NOMO-1 treated with DMSO at 0.1 percent for 48 hours (cell line): ENCODE measurements at regions not wholly inside any gene's neighbourhood (a gene's known extent, or its start where the extent isn't known, plus 50 kb on each side); places are given as distances from the start of the nearest gene placed in this dataset.

ENCODE experiments used
- DNase-seq: peaks from one replicate; lab custom pipeline; 2025; ENCODE audit not compliant: unreplicated experiment; lab: John Stamatoyannopoulos, UW

DNA sequence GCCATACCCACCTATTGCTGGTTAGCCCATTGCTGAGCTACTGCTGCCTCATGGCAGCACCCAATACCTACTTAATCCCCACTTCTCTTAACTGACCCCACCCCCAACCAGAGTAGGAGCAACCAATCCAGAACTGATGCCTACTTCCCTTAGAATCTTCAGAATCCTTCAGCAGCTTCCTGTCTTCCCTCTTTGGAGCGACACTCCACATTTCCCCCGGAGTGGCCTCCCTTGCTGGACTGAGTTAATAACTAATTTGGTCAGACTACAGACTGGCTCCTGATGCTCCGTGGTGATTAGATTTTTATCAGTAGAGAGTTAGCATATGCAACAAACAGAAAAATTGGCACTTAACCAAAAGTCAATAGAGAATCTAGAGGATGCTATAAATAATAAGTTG is 51.2 kb upstream of the UBR2 start:
- DNase-seq = no peak

DNA sequence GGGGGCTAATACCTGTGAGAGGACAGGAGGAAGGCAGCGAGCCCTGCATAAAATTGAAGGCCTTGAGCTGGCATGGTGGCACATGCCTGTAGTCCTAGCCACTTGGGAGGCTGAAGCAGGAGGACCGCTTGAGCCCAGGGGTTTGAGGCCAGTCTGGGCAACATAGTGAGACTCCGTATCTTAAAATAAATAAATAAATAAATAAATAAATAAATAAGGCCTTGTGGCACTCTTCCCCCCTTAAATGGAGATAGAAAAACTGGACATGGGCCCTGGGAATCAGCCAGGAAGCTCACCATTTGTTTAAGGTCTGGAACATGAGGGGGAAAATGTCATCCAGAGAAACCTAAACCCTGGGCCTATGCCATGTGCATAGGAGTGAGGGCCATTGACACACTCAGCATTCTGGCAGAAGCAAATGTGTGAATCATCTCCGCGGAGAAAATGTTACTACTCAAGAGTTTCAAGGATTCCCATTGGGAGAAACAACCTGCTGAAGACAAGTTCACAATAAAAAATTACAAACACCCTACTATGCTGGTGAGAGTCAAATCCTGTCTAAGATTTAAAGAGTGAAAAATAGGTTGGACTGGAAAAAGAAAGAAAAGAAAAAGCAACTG is 51.9 kb upstream of the UBR2 start:
- DNase-seq = no peak

DNA sequence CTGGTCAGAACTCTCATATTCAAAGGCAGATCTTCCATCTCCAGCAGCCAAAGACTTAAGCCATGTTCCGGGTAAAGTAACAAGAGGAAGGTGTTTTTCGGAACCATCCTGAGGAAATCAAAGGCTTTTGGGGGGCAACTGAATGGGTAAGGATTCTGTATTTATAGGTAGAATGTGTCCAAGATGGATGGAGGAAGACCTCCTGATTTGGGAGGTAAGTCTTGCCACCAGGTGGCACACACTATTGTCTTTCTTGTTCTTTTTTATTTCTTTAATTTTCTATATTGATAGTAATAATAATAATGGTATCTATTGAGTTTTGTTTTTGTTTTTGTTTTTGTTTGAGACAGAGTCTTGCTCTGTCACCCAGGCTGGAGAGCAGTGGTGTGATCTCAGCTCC is 53.0 kb upstream of the UBR2 start:
- DNase-seq = no peak

DNA sequence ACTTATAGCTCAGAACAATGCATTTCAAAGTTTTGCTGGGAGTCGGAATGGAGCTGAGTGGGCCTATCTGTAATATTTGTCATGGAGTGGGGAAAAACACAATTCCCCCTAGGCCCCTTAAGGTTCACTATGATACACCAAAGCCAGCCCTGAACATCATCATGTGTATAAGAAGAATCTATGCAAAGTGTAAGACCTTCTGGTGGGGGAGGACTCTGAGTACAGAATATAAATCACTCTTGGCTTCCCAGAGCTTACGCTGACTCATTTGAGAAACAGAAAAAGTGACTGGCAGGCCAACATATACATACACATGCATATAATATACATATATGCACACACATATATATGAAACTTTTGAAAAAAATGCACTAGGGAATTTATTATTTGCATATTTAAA is 54.1 kb upstream of the UBR2 start:
- no peak for DNase-seq

DNA sequence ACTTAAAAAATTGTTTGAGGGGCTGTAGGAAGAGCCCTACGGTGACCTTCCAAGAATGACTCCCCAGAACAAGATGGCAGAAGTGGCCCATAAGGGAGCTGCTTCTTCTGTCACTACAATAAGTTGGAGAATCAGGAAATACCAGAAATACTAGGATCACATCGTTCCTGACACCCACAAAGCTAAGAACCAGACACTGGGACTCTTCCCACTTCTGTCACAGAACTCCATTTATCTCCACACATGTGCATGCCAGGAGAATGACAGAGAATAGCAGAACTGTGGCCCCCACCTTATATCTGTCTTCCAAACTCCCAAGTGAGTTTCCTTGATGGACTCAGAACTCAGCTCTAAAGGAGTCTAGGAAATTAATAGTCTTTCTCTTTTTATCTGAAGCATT is 54.6 kb upstream of the UBR2 start:
- no peak for DNase-seq

DNA sequence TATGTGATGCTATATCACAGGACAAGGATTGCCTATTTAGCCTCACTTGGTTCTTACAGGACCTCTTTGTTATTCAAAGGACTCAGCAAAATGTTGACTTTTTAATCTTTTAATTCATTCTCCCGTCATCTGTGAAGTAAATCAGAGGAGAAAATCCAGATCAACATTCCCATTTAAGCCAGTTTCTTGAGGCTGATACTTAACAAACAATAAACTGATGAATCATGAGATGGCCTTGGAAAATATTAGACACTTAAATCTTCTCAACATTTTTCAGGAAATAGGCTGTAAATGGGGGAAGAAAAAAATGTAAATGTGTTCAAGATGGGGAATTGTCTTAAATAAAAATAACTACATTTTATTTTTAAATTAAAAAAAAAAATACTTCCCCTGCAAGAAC is 55.9 kb upstream of the UBR2 start:
- no peak for DNase-seq

DNA sequence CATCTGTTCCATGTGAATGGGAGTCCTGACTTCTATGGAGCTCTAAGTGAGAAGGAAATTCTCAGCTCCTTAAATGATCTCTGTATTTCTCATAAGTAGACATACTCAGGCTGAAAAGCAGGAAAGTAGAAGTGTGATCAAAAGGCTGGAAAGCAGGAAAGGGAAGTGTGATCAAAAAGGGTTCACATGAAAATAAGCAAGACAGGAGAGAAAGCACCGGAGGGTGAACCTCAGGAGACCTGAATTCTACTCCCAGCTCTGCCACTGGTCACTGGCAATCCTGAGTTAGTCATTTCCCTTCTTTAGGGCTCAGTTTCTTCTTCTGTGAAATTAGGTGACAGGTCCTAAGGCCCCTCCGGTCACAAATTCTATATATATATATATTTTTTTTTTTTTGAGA is 55.5 kb upstream of the TRERF1 start:
- DNase-seq = no peak

DNA sequence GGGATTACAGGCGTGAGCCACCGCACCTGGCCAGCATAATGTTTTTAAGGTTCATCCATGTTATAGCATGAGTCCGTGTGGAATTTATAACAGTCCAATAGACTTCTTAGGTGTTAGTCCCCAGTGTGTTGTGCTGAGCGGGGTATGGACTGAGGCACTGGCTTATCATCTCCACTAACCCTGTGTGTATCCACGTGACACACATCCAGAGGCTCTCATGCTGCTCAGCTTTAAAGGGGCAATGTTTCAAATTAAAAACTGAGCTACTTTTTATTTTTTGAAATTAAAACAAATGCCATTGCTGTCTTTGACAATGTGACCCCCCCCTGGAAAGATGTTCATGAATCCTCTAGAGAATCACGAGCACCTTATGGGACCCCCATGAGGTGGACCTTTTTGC is 54.3 kb upstream of the TRERF1 start:
- no peak for DNase-seq

DNA sequence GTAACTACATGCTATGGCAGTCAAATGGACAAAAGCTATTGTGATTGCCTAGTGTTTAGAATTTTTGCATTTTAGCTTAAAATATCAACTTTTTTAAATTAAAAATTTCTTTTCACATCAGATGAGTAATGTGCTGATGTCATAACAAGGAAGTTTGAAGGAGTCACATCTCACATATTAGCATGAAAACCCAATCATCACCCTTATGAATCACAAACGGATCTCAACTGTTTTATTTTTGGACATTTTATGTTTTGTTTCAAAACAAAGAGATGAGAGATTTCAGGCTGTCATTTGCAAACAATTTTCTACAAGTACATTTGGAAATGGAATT is 53.6 kb upstream of the TRERF1 start:
- DNase-seq = peak; percentile 85

DNA sequence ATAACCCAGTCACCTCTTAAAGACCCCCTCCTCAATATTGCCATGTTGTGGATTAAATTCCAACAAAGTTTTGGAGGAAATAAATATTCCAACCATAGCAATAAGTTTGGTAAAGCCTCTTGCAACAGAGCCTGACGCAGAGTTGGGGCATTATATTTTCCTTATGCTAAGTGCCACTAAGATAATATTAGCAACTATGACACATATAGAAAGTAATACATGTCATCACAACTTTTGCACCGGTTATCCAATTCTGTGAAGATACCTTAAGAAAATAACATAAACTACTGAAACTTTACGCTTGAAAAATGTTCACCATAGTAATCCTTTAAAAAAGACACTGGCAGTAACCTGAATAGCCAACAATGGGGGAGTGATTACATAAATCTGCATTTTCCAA is 52.2 kb upstream of the TRERF1 start:
- no peak for DNase-seq

DNA sequence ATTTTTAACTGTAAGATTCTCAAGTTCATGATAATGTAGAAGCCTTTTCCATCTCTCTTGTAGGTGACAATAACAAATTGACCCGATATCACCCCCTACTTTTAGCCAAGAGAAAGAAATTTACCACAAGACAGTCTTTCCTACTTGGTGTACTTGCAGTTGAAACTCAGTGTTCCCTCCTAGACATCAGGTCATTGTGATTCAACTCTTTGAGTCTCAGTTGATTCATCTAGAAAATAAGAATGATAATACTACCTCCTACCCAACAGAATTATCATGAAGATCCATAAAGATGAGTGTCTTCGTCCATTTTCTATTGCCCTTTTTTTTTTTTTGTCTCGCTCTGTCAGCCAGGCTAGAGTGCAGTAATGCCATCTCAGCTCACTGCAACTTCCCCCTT is 51.3 kb upstream of the TRERF1 start:
- no peak for DNase-seq

DNA sequence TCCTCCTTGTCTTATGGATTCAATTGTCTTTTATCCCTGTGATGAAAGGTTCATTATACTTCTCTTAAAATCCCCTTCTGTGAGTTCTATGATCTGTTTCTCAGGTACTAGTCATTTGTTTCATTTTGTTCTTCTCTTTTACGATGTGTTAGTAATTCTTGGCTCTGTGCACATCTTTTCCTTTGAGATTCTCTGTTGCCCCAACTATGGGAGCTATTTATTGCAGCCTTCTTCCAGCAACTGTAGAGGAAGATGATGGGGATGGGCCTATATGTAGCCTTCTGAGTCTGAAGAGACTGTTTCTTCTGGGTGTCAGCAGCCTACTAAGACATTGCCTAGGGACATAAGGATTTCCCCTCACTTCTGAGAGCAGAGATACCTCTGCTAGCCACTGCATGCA is 50.4 kb upstream of the TRERF1 start:
- DNase-seq = no peak
